ENCODE measurements at regions not wholly inside any gene's neighbourhood (a gene's known extent, or its start where the extent isn't known, plus 50 kb on each side); places are given as distances from the start of the nearest gene placed in this dataset.
"Not testable (repeated sequence)": the region's sequence is repeated elsewhere in the genome, so short reads cannot be mapped to it uniquely, and the experiment has no call there.

DNA sequence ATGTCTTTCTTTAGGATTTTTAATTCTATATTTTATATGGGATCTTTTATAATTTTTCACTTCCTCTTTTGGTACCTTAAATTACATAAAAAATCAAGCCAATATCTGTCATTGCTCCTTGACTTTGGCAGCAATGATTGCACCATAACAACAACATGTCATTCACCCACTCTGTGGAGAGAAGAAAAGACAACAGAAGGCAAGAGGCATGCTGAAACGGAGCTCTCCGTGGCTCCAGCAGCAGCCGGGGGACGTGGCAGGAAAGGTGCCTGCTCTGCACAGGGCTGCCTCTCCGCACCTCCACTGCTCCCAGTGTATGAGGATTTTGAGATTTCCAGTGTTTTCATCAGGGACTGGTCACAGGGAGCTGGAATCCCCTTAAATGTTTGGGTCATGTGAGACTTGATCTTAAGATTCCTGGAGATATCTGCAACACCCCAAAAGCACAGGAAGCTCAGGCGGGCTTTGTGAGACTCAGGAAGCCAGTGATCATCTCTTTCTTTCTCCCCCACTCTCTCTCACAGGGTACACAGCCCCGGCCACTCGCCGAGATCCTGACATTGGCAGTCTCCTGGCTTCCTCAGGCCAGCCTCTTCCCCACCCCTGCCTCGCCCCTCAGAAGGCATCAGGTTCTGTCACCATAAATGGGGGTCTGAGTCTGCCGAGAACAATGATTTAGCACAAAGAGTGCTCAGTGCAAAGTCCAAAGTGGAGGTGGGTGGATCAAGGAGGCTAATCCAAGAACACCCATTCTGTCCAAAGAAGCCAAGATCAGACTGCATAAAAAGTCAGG is 74.6 kb downstream of the ACTL7B start:
- Mint-ChIP-seq H3K27me3 (peaks cover 12% of the 10 kb centered on the region), H3K27ac (no peak overlapping the region), H3K4me1 (ENCODE audit: low read depth) (no peaks in the 10 kb centered on the region), H3K4me3 (no peak overlapping the region), H3K9me3 (no peaks in the 10 kb centered on the region), H3K36me3 (no peaks in the 10 kb centered on the region)
- DNase-seq, result no peak
- CTCF ChIA-PET, result interaction anchor here (0.8 to 1.2 kb wide), 2 partner anchors 18 to 19 kb away, joined by 3 read pairs; no protein-coding TSS in a partner anchor
- POLR2A ChIA-PET, result no interaction called here
- intact Hi-C loops (cut with micrococcal nuclease), result no loop called here

DNA sequence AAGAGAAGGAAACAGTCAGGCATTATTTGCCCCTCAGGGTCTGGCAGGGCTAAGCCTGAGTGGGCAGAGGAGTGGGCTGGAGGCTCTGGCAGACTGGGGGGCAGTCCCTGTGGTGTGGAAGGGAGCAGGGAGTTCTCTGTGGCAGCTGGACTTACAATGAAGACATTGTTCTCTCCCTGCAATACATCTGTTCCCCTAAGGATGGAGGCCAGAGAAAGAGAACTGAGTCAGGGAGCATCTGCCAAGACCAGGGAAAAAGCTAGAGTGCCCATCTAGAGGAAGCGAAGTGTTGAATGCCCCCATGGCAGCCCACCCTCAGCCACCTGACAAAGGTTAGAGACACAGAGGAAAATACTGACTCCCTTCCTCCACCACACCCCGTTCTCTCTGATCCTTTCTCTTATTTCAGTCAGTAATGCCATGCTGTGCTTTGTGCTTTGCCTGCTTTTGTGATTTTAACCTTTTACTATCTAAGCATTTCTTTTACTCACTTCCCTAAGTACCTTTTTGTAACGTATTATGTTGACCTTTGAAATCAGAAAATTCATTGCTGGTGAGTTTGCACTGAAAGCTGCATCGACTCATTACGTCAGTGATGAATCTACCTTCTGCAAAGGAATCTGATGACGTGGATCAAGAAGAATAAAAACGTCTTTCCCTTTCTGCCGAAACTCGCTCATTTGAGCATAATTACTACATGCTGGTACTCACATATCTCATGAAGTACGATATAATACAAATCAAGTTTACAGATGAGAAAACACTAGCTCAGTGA is 76.0 kb downstream of the ACTL7B start:
- no peak overlapping the region for H3K4me3 Mint-ChIP-seq
- peaks cover 12% of the 10 kb centered on the region for H3K27me3 Mint-ChIP-seq
- intact Hi-C loops (cut with micrococcal nuclease), result no loop called here
- no peaks in the 10 kb centered on the region for H3K4me1 Mint-ChIP-seq (ENCODE audit: low read depth)
- ChIA-PET CTCF (interaction anchor here (0.6 to 0.8 kb wide), 2 partner anchors 15 to 17 kb away, joined by 3 read pairs; no protein-coding TSS in a partner anchor), POLR2A (no interaction called here)
- no peak for DNase-seq
- no peaks in the 10 kb centered on the region for H3K9me3 Mint-ChIP-seq
- no peak overlapping the region for H3K27ac Mint-ChIP-seq
- H3K36me3 Mint-ChIP-seq, result no peaks in the 10 kb centered on the region

DNA sequence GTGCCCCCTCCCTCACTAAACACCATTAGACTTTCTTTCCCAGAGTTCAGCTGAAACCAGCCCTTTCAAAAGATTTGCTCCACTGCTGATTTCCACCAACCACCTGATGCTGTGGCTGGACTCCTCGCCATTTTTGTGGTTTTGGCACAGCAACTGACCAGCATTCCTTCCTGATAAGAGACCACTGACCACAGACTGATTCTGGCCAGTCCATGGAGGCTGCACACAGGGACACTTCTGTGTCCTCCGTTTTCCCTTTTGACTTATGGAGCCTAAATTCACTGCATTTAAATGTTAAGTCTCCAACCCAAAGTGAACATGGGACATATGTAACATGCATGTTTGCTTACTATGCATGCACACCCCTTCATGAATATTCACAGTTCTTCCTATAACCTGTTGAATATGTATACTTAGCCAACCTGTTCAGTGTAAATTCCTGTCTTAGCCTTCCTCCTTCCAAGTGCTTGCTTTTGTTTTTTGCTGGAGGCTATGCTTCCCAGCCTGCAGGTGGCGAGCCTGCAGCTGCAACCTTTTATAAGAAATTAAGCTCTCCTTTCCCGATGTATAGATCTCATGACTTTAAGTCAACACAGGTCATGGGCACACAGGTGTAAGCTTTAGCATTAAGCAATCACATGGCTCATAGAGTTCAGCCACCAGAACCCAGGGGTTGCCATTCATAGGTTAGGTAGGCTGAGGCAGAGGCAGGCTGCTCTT is 78.7 kb downstream of the ACTL7B start:
- Mint-ChIP-seq H3K4me3 (no peak overlapping the region), H3K4me1 (ENCODE audit: low read depth) (no peaks in the 10 kb centered on the region), H3K36me3 (no peaks in the 10 kb centered on the region), H3K9me3 (no peaks in the 10 kb centered on the region), H3K27me3 (peaks cover 10% of the 10 kb centered on the region), H3K27ac (no peak overlapping the region)
- CTCF ChIA-PET, result no interaction called here
- intact Hi-C loops (cut with micrococcal nuclease), result no loop called here
- no peak for DNase-seq
- POLR2A ChIA-PET, result no interaction called here

DNA sequence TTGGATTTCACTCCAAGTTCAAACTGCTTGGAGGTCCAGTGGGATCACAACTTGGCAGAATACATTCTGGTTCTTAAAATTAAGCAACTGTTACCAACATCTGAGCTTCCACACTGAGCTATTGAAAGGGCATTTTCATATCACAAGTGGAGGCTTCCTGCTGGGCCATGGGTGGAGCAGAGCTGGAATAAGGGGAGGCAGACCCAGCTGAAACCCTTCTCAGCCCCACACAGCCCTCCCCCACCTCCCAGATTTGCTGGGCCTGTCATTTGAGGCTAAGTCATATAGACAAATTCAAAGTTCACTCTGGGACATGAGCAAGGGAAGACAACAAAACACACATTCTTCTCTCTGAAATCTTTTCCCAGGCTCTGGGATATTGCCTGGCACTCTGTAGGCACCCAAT is 79.9 kb downstream of the ACTL7B start:
- Mint-ChIP-seq H3K4me3 (no peak overlapping the region), H3K27me3 (peaks cover 6% of the 10 kb centered on the region), H3K36me3 (no peaks in the 10 kb centered on the region), H3K27ac (no peak overlapping the region), H3K9me3 (no peaks in the 10 kb centered on the region), H3K4me1 (ENCODE audit: low read depth) (no peaks in the 10 kb centered on the region)
- DNase-seq, result no peak
- CTCF ChIA-PET, result no interaction called here
- intact Hi-C loops (cut with micrococcal nuclease), result no loop called here
- POLR2A ChIA-PET, result no interaction called here

DNA sequence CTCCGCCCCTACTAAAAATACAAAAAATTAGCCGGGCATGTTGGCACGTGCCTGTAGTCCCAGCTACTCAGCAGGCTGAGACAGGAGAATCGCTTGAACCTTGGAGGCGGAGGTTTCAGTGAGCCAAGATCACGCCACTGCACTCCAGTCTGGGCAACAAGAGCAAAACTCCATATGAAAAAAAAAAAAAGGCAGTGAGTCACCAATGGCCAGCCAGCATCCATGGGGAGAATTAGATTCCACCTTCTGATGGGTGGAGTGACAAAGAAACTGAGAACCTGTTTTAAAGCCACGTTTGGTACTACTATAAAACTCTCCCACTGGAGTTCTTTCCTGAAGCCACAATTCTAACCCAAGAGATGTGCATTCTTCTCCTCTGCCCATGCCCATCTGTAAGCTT is 81.7 kb downstream of the ACTL7B start:
- CTCF ChIA-PET, result interaction anchor here (2.1 kb wide), 1 partner anchor 13 kb away, joined by 9 read pairs; no protein-coding TSS in a partner anchor
- intact Hi-C loops (cut with micrococcal nuclease), result not testable (repeated sequence)

DNA sequence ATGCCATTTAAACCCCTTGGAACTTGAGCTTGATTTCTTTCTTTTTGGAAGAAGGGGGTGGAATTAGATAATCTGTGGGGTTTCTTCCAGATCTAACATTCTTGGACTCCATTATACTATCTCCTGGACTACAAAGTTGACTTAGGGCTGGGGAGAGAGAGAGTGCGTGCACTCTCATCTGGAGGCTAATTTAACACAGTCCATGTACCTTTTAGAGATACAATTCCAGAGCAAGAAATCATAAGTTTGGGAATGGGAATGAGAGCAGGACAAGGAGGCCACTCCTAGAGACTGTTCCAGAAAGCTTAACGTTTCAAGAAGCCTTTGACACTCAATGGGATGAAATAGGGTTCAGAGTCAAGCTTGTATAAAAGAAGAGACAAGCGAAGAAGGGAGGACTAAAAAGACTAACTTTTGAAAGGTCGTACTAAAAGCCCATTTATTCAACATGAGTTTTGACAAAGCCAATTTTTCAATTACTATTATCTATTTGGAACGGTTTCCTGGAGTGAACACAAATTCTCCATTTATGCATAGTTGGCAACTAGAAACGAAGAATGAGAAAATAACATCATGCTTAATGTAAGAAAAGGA is 83.4 kb downstream of the ACTL7B start:
- peaks cover 5% of the 10 kb centered on the region for H3K9me3 Mint-ChIP-seq
- no peaks in the 10 kb centered on the region for H3K4me1 Mint-ChIP-seq (ENCODE audit: low read depth)
- no peak overlapping the region for H3K4me3 Mint-ChIP-seq
- ChIA-PET POLR2A (no interaction called here), CTCF (no interaction called here)
- intact Hi-C loops (cut with micrococcal nuclease), result no loop called here
- no peaks in the 10 kb centered on the region for H3K36me3 Mint-ChIP-seq
- peaks cover 1% of the 10 kb centered on the region for H3K27me3 Mint-ChIP-seq
- no peak for DNase-seq
- H3K27ac Mint-ChIP-seq, result no peak overlapping the region

More for the DNA sequence above, 81.7 kb downstream of the ACTL7B start:
- H3K4me1 Mint-ChIP-seq (ENCODE audit: low read depth); H3K27me3 Mint-ChIP-seq; DNase-seq; H3K27ac Mint-ChIP-seq; POLR2A ChIA-PET; H3K4me3 Mint-ChIP-seq; H3K36me3 Mint-ChIP-seq; H3K9me3 Mint-ChIP-seq: not testable (repeated sequence)

DNA sequence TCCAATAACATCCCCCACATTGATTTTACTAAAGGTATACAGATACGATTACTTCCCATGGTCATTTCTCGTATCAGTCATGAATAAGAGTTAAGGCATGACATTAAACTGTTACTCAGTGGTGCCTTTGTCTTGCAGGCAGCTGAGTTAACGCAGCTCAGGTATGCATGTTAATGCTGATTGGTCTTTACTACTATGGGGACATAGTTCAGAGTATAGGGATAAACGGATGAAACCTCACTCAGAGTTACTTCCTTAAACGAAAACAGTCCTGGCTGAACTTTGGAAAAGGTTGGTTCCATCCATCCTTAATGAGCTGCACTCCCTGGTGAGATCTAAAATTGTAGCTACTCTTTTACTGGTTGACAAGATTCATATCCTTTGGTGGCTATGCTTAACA is 87.0 kb downstream of the ACTL7B start:
- peaks cover 1% of the 10 kb centered on the region for H3K27me3 Mint-ChIP-seq
- intact Hi-C loops (cut with micrococcal nuclease), result no loop called here
- POLR2A ChIA-PET, result no interaction called here

DNA sequence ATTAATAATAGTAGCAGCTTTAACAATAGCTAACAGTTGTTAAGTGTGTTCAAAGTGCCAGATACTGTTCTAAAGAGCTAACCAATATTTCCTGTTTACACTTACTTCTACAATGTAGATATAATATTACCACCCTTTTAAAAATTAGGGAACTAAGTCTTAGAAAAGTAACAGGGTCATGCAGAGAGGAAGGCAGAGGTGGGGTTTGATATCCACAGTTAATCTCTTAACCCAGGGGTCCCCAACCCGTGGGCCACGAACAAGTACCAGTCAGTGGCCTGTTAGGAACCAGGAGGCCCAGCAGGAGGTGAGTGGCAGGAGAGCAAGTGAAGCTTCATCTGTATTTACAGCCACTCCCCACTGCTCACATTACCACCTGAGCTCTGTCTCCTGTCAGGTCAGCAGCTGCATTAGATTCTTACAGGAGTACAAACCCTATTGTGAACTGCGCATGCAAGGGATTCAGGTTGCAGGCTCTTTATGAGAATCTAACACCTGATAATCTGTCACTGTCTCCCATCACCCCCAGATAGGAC is 89.1 kb downstream of the ACTL7B start:
- peaks cover 5% of the 10 kb centered on the region for H3K9me3 Mint-ChIP-seq
- ChIA-PET POLR2A (no interaction called here), CTCF (no interaction called here)
- H3K27me3 Mint-ChIP-seq, result no peaks in the 10 kb centered on the region
- intact Hi-C loops (cut with micrococcal nuclease), result no loop called here
- no peaks in the 10 kb centered on the region for H3K36me3 Mint-ChIP-seq
- no peaks in the 10 kb centered on the region for H3K4me1 Mint-ChIP-seq (ENCODE audit: low read depth)
- H3K27ac Mint-ChIP-seq, result no peak overlapping the region
- no peak for DNase-seq
- no peak overlapping the region for H3K4me3 Mint-ChIP-seq

More for the DNA sequence above, 87.0 kb downstream of the ACTL7B start:
- Mint-ChIP-seq H3K27ac (no peak overlapping the region), H3K4me3 (no peak overlapping the region), H3K36me3 (no peaks in the 10 kb centered on the region), H3K9me3 (peaks cover 5% of the 10 kb centered on the region), H3K4me1 (ENCODE audit: low read depth) (no peaks in the 10 kb centered on the region)
- CTCF ChIA-PET, result interaction anchor here (0.9 kb wide), 1 partner anchor 17 kb away, joined by 3 read pairs; no protein-coding TSS in a partner anchor
- DNase-seq, result no peak

DNA sequence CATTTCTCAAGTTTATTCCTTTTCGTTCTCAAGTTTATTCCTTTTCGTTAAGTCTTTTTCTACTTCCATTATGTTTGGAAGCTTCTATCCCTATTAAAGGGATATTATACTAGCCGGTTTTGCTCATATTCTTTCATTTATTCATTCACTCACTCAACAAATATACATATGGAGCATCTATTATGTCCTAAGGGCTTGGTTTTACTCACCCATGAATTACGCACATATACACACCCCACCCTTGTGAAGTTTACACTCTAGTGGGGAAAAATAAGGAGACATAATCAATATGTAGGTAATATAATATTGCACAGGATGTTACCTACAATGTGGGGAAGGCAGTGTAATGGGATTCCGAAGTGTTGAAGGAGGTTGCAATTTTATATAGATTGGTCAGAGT is 90.5 kb downstream of the ACTL7B start:
- Mint-ChIP-seq H3K27ac (no peak overlapping the region), H3K4me3 (no peak overlapping the region), H3K9me3 (peaks cover 4% of the 10 kb centered on the region), H3K4me1 (ENCODE audit: low read depth) (no peaks in the 10 kb centered on the region), H3K36me3 (no peaks in the 10 kb centered on the region), H3K27me3 (no peaks in the 10 kb centered on the region)
- POLR2A ChIA-PET, result no interaction called here
- DNase-seq, result no peak
- intact Hi-C loops (cut with micrococcal nuclease), result no loop called here
- CTCF ChIA-PET, result no interaction called here

DNA sequence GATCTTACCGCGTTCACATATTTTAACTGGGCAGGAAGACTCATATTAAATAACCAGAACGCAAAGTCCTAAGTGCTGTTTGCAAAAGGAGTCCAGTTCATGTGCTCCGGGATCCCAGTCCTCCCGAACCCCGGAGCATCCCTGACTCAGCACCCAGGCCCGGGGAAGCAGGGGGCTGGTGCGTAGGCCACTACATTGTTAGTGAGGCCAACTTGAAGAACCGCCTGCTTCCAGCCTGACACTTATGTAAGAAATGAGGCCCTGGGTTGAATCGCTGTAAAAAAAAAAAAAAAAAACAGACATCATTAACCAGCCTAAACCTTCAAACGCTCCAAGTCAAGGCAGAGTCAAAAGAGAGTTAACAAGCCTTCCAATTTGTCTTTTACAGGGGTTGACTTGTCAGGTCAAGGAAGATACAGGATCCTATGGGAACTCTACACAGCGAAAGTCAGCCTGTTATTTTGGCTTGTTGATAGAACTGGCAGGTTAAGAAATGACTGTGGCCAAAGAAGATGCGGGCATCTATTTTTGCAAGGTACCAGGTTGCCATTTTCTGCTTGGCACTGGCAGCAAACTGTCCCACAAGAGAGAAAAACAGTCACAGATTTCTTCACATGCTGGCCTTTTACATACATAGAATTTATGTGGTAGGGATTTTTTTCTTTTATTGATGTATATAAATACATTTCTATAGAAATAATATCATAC is 93.3 kb downstream of the ACTL7B start:
- ChIA-PET POLR2A (no interaction called here), CTCF (interaction anchor here (0.8 to 1.1 kb wide), 4 partner anchors 18 to 68 kb away, joined by 3 read pairs; no protein-coding TSS in a partner anchor)
- DNase-seq, result no peak
- intact Hi-C loops (cut with micrococcal nuclease), result loop anchor here (5.0 kb wide), 2 partner anchors 195 to 1295 kb away; no protein-coding TSS in a partner anchor
- no peaks in the 10 kb centered on the region for H3K27me3 Mint-ChIP-seq
- H3K27ac Mint-ChIP-seq, result no peak overlapping the region
- H3K36me3 Mint-ChIP-seq, result no peaks in the 10 kb centered on the region
- H3K9me3 Mint-ChIP-seq, result no peaks in the 10 kb centered on the region
- no peak overlapping the region for H3K4me3 Mint-ChIP-seq
- no peaks in the 10 kb centered on the region for H3K4me1 Mint-ChIP-seq (ENCODE audit: low read depth)

DNA sequence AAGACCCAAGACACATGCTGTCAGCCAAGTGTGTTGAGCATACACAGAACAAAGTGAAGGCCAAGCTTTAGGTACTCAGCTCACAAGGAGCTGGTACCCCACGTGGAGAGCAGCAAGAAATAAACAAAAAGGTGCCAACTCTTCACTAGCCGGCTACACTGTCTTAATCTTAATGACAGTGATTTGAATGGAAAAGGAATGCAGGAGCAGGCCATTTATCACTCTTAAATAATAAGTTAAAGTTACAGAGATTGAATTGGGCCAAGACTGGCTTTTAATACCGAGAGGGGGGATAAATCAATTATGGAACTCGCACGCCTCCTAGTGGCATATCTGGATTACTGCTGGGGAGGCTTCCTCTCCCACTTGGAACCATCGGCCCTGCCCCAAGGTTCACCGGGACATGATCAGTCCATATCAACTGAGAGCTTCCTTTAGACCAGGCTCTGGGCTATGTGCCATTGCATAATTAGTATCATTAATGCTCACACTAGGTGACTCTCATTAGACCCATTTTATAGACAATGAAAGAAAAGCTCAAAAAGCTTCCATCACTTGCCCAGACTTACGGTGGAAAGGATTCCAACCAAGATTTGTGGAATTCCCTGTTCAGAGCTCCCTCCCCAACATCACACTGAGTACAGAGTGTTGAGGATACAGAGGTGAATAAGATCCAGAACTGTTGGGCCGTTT is 94.0 kb downstream of the ACTL7B start:
- intact Hi-C loops (cut with micrococcal nuclease), result loop anchor here (5.0 kb wide), 2 partner anchors 194 to 1294 kb away; no protein-coding TSS in a partner anchor
- H3K27ac Mint-ChIP-seq, result no peak overlapping the region
- no peaks in the 10 kb centered on the region for H3K9me3 Mint-ChIP-seq
- H3K4me1 Mint-ChIP-seq (ENCODE audit: low read depth), result no peaks in the 10 kb centered on the region
- CTCF ChIA-PET, result interaction anchor here (1.0 to 1.8 kb wide), 3 partner anchors 12 to 69 kb away, joined by 3 to 9 read pairs (median 3); no protein-coding TSS in a partner anchor
- POLR2A ChIA-PET, result no interaction called here
- no peaks in the 10 kb centered on the region for H3K36me3 Mint-ChIP-seq
- H3K27me3 Mint-ChIP-seq, result no peaks in the 10 kb centered on the region
- peak; percentile 34 for DNase-seq
- no peak overlapping the region for H3K4me3 Mint-ChIP-seq
